ENCODE measurements at regions not wholly inside any gene's neighbourhood (a gene's known extent, or its start where the extent isn't known, plus 50 kb on each side); places are given as distances from the start of the nearest gene placed in this dataset.

DNA sequence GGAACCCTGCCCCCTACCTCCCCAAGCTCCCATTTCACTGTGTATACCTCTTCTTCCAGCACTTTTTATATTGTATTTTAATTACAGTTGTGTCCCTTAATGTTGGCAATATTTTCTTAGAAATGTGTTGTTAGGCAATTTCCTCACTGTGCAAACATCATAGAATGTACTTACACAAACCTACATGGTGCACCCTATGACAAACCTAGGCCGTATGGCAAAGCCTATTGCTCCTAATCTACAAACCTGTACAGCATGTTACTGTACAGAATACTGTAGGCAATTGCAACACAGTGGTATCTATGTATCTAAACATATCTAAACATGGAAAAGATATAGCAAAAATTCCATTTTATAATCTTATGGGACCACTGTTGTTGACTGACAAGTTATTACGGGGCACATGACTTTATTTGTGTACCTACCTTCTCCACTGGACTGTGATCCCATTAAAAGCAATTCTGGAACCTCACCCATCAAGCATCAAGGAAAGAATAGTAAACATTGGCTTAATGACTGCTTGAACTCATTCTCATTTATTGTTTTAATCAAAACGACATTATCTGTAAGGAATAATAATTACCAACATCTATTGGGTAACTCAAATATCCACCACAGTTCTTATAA lies 1641.5 kb upstream of the ZEB2 start:
- no peak overlapping the region for H3K4me3 ChIP-seq (ENCODE audit: control extremely low read depth in 1 of 5, extremely low read depth in 1 of 5, insufficient read depth in 1 of 5, low read depth in 2 of 5, low read length in 4 of 5)
- H3K36me3 ChIP-seq (replicated peaks in 1 of 2; ENCODE audit: control extremely low read depth in 1 of 2, control insufficient read depth in 1 of 2, extremely low read depth in 1 of 2, insufficient read depth in 2 of 2, low read length in 1 of 2), result no peaks in the 10 kb centered on the region
- Mint-ChIP-seq H3K27me3 (no peaks in the 10 kb centered on the region), H3K9me3 (ENCODE audit: insufficient read depth) (no peaks in the 10 kb centered on the region), H3K4me3 (no peak overlapping the region), H3K4me1 (no peaks in the 10 kb centered on the region), H3K27ac (no peak overlapping the region)
- no CpG with 5 or more reads among the region's 3 CpGs for WGBS (ENCODE audit: insufficient coverage)
- H2AFZ ChIP-seq (ENCODE audit: insufficient read depth, low read depth, low read length, poor library complexity, severe bottlenecking), result no peak overlapping the region
- no peak for TF ChIP-seq CTCF (IDR thresholded peaks at IDR 0.05)
- no peak for TF ChIP-seq EZH2 (IDR thresholded peaks at IDR 0.05; ENCODE audit: borderline replicate concordance, insufficient read depth, low read depth, low read length, poor library complexity, severe bottlenecking)
- no peaks in the 10 kb centered on the region for H4K20me1 ChIP-seq (ENCODE audit: control insufficient read depth, insufficient read depth, low read length, poor library complexity, severe bottlenecking)
- no peak overlapping the region for H3K27ac ChIP-seq (ENCODE audit: low read length in 2 of 2)
- no peaks in the 10 kb centered on the region for H3K9me3 ChIP-seq (ENCODE audit: control extremely low read depth in 1 of 3, control insufficient read depth in 2 of 3, insufficient read depth in 1 of 3, low read length in 2 of 3)
- H3K27me3 ChIP-seq (replicated peaks in 1 of 4; ENCODE audit: control extremely low read depth in 1 of 4, control insufficient read depth in 3 of 4, insufficient read depth in 4 of 4, low read length in 3 of 4), result no peaks in the 10 kb centered on the region
- ChIA-PET POLR2A (no interaction called here), CTCF (no interaction called here)
- no peak for ATAC-seq (ENCODE audit: low read depth)
- no peak overlapping the region for H3K4me2 ChIP-seq (replicated peaks; ENCODE audit: low read depth, low read length, poor library complexity, severe bottlenecking)
- no peaks in the 10 kb centered on the region for H3K4me1 ChIP-seq (ENCODE audit: control insufficient read depth in 2 of 2, insufficient read depth in 2 of 2, low read length in 2 of 2)
- no peak for DNase-seq
- H3K79me2 ChIP-seq (ENCODE audit: control insufficient read depth, insufficient read depth, low read length), result no peaks in the 10 kb centered on the region
- H3K9ac ChIP-seq (ENCODE audit: low read length), result no peak overlapping the region
- intact Hi-C loops (cut with micrococcal nuclease), result no loop called here

- no peaks in the 10 kb centered on the region for H3K79me2 ChIP-seq (ENCODE audit: control insufficient read depth, insufficient read depth, low read length)
- H3K9ac ChIP-seq (ENCODE audit: low read length), result no peak overlapping the region
- no peaks in the 10 kb centered on the region for H3K27me3 ChIP-seq (replicated peaks in 1 of 4; ENCODE audit: control extremely low read depth in 1 of 4, control insufficient read depth in 3 of 4, insufficient read depth in 4 of 4, low read length in 3 of 4)
- ATAC-seq (ENCODE audit: low read depth), result no peak
- intact Hi-C loops (cut with micrococcal nuclease), result no loop called here
- no peak overlapping the region for H3K4me3 ChIP-seq (ENCODE audit: control extremely low read depth in 1 of 5, extremely low read depth in 1 of 5, insufficient read depth in 1 of 5, low read depth in 2 of 5, low read length in 4 of 5)
- CTCF ChIA-PET, result no interaction called here
- no peak overlapping the region for H2AFZ ChIP-seq (ENCODE audit: insufficient read depth, low read depth, low read length, poor library complexity, severe bottlenecking)
- DNase-seq, result no peak
- no peak overlapping the region for H3K4me3 Mint-ChIP-seq
- POLR2A ChIA-PET, result no interaction called here
- H4K20me1 ChIP-seq (ENCODE audit: control insufficient read depth, insufficient read depth, low read length, poor library complexity, severe bottlenecking), result no peaks in the 10 kb centered on the region
- H3K27me3 Mint-ChIP-seq, result no peaks in the 10 kb centered on the region
- no peaks in the 10 kb centered on the region for H3K4me1 Mint-ChIP-seq
- no peaks in the 10 kb centered on the region for H3K36me3 ChIP-seq (replicated peaks in 1 of 2; ENCODE audit: control extremely low read depth in 1 of 2, control insufficient read depth in 1 of 2, extremely low read depth in 1 of 2, insufficient read depth in 2 of 2, low read length in 1 of 2)
- 100% methylated on average over 3 of the region's 3 CpGs for WGBS (ENCODE audit: insufficient coverage)
- no peak overlapping the region for H3K27ac ChIP-seq (ENCODE audit: low read length in 2 of 2)
- TF ChIP-seq CTCF (IDR thresholded peaks at IDR 0.05) (no peak), EZH2 (IDR thresholded peaks at IDR 0.05; ENCODE audit: borderline replicate concordance, insufficient read depth, low read depth, low read length, poor library complexity, severe bottlenecking) (no peak)
- H3K4me2 ChIP-seq (replicated peaks; ENCODE audit: low read depth, low read length, poor library complexity, severe bottlenecking), result no peak overlapping the region
- no peak overlapping the region for H3K27ac Mint-ChIP-seq
- no peaks in the 10 kb centered on the region for H3K4me1 ChIP-seq (ENCODE audit: control insufficient read depth in 2 of 2, insufficient read depth in 2 of 2, low read length in 2 of 2)
- H3K9me3 ChIP-seq (ENCODE audit: control extremely low read depth in 1 of 3, control insufficient read depth in 2 of 3, insufficient read depth in 1 of 3, low read length in 2 of 3), result no peaks in the 10 kb centered on the region
- no peaks in the 10 kb centered on the region for H3K9me3 Mint-ChIP-seq (ENCODE audit: insufficient read depth)
Observed at GRCh38 chr2:146158072-146158674, 1638.3 kb upstream of the ZEB2 start.
